Hypothalamus (tissue), 51 donors: ENCODE measurements at regions not wholly inside any gene's neighbourhood (a gene's known extent, or its start where the extent isn't known, plus 50 kb on each side); places are given as distances from the start of the nearest gene placed in this dataset.
A peak's percentile ranks its signal among the peaks of the same experiment; 100 is the strongest.
"Not testable (repeated sequence)": the region's sequence is repeated elsewhere in the genome, so short reads cannot be mapped to it uniquely, and the experiment has no call there.

Experiments
- DNase-seq, 51 donors: peaks; one replicate each; lab custom pipeline; 2025; lab: John Stamatoyannopoulos, UW

GRCh38 chr16:48059190-48059589 is 96.6 kb downstream of the ABCC12 start:
- not testable (repeated sequence) for DNase-seq

- no peak for DNase-seq
Measured at GRCh38 chr16:48057048-48057447, 98.7 kb downstream of the ABCC12 start.

DNA sequence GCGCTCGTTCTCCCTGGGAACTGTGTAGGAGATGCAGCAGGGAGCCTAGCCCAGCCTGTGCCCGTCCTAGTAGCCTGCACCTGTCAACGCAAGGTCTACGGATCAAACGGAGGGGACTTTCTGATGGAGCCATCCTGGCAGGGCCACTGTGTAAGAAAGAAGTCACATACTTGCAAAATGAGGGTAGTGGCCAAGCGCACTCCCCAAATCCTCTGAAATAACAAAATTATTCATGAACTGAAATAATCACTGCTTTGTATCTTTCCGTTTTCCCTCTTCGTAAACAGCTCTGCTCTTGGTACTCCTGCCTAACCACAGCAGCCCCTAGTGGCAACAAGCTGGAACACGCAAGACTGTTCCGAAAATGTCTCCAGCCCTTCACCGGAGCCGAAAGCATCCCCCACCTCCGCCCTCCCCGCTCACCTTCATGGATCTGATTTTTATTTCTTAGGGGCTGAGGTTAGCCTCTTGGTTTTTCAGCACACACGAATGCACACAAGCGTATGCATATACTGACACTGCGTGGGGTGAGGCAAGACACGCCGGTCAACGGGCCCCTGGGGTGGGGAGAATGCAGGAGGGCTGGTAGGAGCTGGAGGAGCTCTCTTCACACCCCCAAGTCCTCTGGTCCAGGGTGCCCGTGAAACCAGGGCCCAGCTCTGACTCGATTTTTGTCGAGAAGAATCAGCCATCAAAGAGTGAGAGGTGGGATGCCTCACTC is 100.8 kb downstream of the ABCC12 start:
- peak in 42 of 51 donors; percentile 5 to 82 (median 36) for DNase-seq

DNA sequence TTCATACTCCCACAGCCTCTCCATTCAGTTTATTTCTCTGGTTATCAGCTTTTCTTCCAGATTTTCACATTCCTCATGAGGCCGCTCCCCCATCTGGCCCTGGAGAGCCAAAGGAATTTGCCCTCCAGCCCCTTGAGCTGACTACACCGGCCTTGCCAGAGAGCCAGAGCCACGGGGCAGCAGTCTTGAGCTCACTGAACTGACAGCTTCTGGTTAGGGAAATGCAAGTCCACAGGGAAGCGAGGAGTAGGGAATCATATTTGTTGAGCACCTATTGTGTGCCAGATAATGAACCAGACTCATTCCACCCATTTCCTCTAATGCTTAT is 102.4 kb downstream of the ABCC12 start:
- DNase-seq, result peak in 1 of 51 donors; percentile 6

GRCh38 chr16:48052731-48053417 is 102.9 kb downstream of the ABCC12 start:
- DNase-seq, result no peak

DNA sequence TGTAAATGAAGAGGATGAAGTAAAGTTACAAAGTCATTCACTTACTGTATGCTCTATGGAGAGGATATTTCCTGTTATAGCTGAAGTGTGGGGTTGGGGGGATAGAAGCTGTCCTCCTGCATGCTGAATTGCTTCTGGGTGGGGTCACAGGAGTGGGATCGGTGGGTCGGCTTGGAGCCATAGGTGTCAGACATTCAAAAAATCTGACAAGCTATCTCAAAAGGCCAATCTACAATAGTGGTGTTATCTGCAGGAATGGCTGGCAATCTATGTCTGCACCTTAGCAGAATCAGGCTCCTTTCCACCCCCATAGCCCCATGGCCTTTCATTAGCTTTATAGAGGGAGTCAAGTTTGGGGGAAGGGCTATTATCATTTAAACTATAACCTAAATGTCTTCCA is 104.9 kb downstream of the ABCC12 start:
- no peak for DNase-seq

DNA sequence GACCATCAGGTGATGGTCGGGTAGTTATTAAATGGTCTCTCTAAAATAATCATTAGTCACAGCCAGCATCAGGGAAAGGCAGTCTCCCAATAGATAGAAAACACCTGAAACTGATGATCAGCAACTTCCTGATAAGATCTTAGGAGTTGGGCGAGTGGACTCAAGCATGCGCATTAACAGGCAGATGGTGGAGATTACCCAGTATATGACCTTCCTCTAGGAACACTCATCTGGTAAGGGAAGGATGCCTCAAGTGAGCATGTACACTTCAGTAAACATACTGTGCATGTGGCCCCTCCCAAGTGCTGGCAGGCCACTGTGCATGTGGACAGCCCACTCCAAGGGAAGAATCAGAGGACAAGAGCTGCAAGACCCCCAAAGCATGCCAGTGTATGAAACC is 105.9 kb downstream of the ABCC12 start:
- no peak for DNase-seq

DNA sequence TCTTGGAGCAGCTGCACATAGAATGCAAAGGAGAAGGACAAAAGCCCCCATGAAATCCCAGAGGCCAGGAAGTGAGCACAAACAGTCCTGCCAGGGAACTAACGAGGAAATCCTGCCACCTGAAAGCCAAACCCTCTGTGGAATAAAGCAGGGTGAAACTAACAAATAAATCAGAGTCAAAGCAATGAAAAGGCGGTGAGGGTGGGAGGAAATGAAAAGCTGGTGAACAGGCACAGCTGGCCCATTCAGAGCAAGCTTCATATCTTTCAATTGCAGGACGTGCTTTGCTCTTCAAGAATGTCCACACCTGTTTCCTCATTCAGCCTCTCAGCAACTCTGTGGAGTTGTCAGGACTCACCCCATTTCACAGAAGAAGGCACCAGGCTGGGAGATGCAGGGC is 108.1 kb downstream of the ABCC12 start:
- no peak for DNase-seq

DNA sequence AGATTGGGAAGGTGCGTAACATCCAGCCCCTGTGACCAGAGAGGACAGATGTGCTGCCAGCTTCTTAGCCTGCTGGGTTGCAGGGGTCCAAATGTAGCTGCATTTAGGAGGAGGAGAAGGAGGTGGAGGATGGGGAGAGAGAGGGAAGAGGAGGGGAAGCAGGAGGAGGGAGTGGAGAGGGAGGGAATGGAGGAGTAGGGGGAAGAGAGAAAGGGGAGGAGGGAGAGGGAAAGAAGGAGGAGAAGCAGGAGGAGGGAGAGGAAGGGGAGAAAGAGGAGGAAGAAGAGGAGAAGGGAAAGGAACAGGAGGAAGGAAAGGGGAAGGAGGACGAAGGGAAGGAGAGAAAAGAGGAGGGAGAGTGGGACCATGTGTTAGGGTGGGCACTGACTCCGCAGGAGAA is 108.6 kb downstream of the ABCC12 start:
- DNase-seq, result no peak

- DNase-seq, result no peak
Measured at GRCh38 chr16:48044117-48044516, 111.7 kb downstream of the ABCC12 start.

DNA sequence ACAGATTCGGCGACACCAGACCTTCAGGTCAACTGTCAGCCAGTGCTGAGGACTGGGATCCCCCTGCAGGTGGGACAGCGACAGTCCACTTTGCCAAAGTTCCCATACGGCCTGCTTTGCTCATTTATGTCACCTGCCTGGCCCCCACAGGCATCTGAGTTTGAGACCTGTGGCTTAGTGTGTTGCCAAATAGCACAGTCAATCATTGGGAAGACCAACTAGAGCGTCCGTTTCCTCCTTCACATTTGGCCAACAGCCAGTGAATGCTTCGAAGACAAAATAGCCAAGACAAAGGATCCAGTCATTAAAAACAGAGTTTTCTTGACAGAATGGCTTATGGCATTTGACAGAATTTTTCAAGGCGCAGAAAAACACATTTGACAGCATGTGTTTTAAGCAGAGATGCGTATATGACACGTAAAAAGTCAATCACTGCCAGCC is 113.8 kb downstream of the ABCC12 start:
- DNase-seq, result no peak

DNA sequence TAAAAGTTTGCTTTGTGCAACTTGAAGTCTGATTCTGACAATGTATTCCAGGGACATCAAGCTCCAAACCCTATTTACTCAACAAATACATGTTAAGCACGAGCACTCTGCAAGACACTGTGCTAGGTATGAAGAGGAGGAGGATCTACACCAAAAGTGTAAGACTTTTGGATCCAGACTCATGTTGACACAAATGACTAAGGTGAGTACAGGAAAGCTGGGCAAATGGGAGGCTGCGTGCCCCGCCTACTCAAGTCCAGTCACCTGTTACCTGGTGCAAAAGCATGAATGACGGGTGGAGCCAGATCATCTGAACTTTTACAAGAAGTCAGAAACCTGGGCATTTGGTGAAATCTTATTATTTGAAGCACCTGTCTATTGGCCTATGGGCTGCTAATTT is 120.7 kb downstream of the ABCC12 start:
- DNase-seq, result no peak

GRCh38 chr16:48030926-48031325 is 124.9 kb downstream of the ABCC12 start:
- no peak for DNase-seq

- no peak for DNase-seq
Measured at GRCh38 chr16:48029768-48030167, 126.0 kb downstream of the ABCC12 start.

DNA sequence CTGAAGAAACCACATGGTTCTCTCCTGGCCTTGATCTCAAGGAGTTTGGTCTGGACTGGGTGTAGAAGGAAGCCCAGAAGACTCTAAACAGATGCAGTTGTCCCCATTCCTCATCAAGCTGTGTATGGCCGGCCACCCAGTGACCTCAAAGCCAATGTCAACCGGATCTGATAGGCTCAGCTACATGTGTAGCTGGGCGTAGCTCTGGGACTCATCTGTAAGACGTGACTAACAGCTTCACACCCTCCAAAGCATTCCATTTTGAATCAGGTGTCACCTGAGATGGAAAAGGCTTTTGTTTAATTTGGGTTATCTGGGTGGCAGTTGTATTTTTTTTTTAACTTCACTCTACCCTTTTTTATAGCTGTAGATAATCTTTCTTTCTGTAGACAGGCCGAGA is 130.4 kb downstream of the ABCC12 start:
- no peak for DNase-seq

- peak in 1 of 51 donors; percentile 6 for DNase-seq
Measured at GRCh38 chr16:48024042-48024441, 131.8 kb downstream of the ABCC12 start.

DNA sequence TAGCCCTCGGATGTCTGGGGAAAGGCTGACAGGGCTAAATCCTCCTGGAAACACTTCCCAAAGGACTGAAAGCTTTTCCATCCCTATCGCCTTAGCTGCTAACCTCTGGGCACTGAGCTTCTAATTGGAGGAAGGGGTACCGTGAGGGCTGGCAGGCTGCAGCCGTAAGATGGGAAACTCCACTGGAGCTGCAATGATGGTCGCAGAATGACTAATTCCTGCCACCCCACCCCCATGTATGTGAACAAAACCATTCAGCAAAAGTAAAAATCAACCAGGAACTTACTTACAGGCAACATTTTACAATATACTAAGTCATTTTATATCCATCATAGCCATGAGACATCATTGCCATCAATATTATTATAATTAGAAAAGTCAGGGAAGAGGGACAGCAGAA is 133.3 kb downstream of the ABCC12 start:
- DNase-seq, result no peak

- not testable (repeated sequence) for DNase-seq
Measured at GRCh38 chr16:48020617-48021016, 135.2 kb downstream of the ABCC12 start.

DNA sequence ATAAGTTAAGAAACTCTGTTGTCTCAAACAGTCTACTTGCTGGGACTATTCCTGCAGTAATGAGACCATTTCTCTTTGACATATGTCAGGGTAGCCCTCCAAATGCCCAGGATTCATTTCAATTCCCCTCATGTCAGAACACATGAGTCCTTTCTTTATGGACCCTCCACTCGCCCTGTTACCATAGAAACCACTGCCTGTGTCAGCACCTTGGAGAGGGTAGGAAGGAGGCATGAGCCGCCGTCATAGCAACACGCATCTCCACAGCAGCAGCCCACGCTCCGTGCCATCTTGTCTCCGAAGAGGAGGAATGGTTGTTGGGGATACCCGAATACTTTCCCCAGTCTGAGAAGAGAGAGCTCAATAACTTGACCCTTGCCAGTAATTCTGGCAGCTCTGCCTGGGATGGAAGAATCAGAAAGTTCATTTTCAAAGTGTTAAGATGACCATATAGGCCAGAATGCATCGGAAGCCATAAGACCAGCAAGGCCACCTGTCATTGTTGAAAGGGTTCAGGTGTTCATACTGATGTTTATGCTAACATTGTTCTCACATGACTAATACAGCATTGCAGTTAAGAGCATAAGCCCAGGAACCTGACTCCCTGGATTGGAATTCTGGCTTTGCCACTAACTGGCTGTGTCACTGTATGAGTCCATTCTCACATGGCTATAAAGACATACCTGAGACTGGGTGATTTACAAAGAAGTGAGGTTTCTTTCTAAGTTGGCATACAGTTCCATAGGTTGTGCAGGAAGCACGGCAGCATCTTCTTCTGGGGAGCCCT is 141.3 kb downstream of the ABCC12 start:
- peak in 9 of 51 donors; percentile 5 to 53 (median 15) for DNase-seq

DNA sequence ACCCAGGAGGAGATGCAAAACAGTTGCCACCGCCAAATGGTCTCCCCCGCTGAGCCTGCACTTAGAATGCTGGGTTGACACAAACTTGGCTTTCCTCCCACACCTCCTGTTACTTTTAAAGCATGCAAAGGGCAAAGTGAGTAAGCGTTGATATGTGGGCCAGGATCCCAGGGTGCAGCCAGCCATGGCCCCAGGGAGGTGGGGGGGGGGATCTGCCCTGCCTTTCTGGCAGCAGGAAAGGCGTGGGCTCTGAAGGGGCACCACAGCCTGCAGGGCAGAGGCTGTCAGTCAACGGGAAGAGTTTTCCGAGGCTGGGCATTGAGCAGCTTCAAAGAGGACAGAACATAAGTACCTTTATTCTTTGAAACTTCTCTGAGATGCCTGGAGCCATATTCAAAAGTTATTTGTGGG is 142.3 kb downstream of the ABCC12 start:
- peak in 1 of 51 donors; percentile 4 for DNase-seq

DNA sequence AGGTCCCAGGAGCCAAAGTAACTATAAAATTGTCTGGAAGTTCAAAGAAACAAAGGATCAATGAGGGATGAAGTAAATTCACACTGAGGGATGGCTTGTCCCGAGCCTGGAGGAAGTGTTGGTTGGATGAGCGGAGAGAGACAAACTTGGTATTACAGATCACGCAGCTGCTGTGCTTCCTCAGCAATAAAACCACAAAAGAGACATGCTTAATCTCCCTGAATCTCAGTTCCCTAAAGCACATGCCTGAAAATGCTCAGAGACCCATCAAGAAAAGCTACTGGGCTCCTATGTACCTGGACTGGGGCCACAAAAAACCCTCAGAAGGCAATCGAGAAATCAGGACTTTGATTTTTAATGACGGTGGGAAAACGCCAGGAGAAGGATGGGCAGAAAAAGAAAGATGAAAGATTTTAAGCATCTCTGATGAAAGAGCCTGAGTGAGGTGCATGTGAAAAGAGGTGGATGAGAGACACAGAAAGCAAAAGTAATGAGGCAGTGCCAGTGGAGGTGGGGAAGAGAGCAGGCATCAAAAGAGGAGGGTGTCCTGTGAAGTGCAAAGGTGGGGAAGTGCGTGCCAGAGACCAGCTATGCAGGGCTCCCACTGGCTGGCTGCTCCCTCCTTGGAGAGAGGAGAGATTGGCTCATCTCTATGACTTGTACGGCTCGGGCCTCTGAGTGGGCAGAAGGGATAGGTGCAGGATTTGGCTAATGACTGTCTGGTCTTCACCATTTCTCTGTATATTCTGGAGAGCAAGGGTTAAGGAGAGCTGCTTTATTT is 143.7 kb downstream of the ABCC12 start:
- DNase-seq, result no peak
